ENCODE measurements at regions not wholly inside any gene's neighbourhood (a gene's known extent, or its start where the extent isn't known, plus 50 kb on each side); places are given as distances from the start of the nearest gene placed in this dataset.

DNA sequence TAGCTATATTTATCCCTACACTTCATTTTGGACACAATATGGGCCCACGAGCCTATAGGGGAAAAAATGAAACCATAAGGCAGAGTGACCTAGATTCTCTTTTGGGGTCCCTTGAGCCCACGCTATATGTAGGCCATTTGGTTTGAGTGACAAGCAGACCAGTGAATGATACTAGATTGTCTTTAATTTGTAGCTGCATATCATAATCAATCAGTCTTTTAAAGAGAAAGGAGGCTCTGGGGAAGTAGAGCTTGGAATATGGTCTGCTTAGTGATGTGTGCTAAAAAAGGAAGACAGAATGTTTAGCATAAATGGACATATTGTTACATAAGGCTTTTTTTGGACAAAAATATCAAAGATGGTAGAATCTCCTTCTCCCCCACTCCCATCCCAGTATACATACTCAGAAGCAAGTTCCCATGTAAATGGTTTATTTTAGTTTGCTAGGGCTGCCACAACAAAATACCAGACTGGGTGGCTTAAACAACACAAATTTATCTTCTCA, 140.8 kb downstream of the CAPZA3 start (continued):
- TF ChIP-seq MGA (IDR thresholded peaks at IDR 0.05) (no peak), HDAC8 (tag; IDR thresholded peaks at IDR 0.05) (no peak)

Measured in K562 (cell line).